Skeletal muscle satellite cell (primary cell): ENCODE measurements at regions not wholly inside any gene's neighbourhood (a gene's known extent, or its start where the extent isn't known, plus 50 kb on each side); places are given as distances from the start of the nearest gene placed in this dataset.

Experiments used
- H3K27me3 ChIP-seq: 2 replicates; pipeline ENCODE4 v1.7.0; 2013; ENCODE audit warnings: low read length; ENCODE audit not compliant: control insufficient read depth, insufficient read depth
- H3K36me3 ChIP-seq: 2 replicates; pipeline ENCODE4 v1.7.0; 2013; ENCODE audit warnings: mild to moderate bottlenecking, control low read depth, low read length; ENCODE audit not compliant: insufficient read depth
- H3K4me1 ChIP-seq: 2 replicates; pipeline ENCODE4 v1.7.0; 2013; ENCODE audit warnings: low read length; ENCODE audit not compliant: control insufficient read depth, insufficient read depth
- H3K4me2 ChIP-seq: 2 replicates; pipeline ENCODE4 v1.7.0; 2013; ENCODE audit warnings: mild to moderate bottlenecking, low read length
- H3K4me3 ChIP-seq: 2 replicates; pipeline ENCODE4 v1.7.0; 2013; ENCODE audit warnings: low read length
- H3K9ac ChIP-seq: 2 replicates; pipeline ENCODE4 v1.7.0; 2013; ENCODE audit warnings: mild to moderate bottlenecking, low read depth, low read length, moderate library complexity
- H3K9me3 ChIP-seq: replicated peaks from 2 replicates; pipeline ENCODE4 v1.7.0; 2013; ENCODE audit warnings: mild to moderate bottlenecking, control low read depth, low read length

DNA sequence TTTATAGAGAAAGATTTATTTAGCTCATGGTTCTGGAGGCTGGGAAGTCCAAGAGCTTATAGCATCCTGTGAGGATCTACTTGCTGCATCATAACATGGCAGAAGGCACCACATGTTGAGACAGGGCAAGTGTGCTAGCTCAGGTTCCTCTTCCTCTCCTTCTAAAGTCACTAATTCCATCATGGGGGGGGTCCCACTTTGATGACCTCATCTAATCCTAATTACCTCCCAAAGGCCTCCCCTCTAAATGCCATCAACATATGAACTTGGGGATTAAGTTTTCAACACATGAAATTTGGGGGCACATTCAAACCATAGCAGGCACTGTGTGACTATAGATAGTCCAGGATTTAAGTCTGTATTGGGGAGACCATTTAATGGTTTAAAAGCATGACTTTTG, 297.1 kb upstream of the ROPN1 start:
- H3K36me3 ChIP-seq: no peaks in the 10 kb centered on the region

DNA sequence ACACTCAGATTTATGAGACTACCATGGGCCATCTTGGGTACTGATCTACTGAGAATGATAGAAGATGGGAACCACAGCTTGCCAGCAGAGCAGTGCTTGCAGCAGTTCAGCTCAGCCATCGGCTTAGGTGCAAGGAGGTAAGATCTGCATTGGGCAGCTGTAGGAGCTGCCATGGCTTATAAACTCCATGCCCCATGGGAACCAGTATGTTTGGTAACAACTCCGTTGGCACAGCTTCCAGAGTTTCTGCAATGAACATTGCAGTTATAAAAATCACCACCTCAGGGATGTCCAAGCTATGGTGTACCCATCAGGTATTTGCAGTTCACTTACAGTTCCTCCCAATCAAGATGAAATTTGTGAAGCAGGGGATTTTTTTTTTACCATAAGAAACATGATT, 299.1 kb upstream of the ROPN1 start:
- Histone ChIP-seq H3K36me3 (no peaks in the 10 kb centered on the region), H3K4me1 (no peaks in the 10 kb centered on the region), H3K27me3 (peaks cover 7% of the 10 kb centered on the region), H3K9me3 (no peaks in the 10 kb centered on the region), H3K9ac (no peak overlapping the region), H3K4me3 (no peak overlapping the region), H3K4me2 (no peak overlapping the region)

More for the DNA sequence above, 297.1 kb upstream of the ROPN1 start:
- H3K9me3 ChIP-seq: no peaks in the 10 kb centered on the region
- H3K9ac ChIP-seq: no peak overlapping the region
- no peak overlapping the region for H3K4me3 ChIP-seq
- no peak overlapping the region for H3K4me2 ChIP-seq
- H3K27me3 ChIP-seq: peaks cover 13% of the 10 kb centered on the region
- H3K4me1 ChIP-seq: no peaks in the 10 kb centered on the region

DNA sequence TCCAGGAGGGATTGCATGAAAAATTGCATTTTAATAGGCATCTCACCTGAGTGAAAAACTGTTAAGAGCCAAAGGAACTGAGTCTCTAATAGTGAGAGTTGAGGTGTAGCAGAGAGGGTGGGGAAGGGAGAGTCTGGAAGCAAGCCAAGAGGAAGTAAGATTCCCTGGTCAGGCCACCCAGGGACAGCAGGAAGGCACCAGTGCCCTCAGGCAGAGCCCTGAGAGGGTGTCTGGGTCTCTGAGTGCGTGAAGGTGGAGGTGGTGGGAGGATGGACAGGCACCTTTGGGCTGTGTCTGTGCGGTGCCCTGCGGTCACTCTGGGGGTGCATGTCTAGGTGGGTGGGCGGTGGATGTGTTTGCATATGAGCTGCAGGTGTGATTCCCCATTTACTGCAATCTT, 300.4 kb upstream of the ROPN1 start:
- Histone ChIP-seq H3K27me3 (peaks cover 11% of the 10 kb centered on the region), H3K9me3 (no peaks in the 10 kb centered on the region), H3K36me3 (no peaks in the 10 kb centered on the region), H3K9ac (no peak overlapping the region), H3K4me2 (no peak overlapping the region), H3K4me1 (no peaks in the 10 kb centered on the region), H3K4me3 (no peak overlapping the region)

- Histone ChIP-seq H3K27me3 (peaks cover 18% of the 10 kb centered on the region), H3K4me1 (peaks cover under 1% of the 10 kb centered on the region), H3K36me3 (no peaks in the 10 kb centered on the region), H3K4me2 (no peak overlapping the region), H3K9me3 (no peaks in the 10 kb centered on the region), H3K9ac (no peak overlapping the region), H3K4me3 (no peak overlapping the region)
These were observed 301.7 kb upstream of the ROPN1 start for GRCh38 chr3:124293584-124293983.

- no peak overlapping the region for H3K4me2 ChIP-seq
These were observed 303.4 kb upstream of the ROPN1 start for GRCh38 chr3:124295362-124295761.

GRCh38 chr3:124296406-124296805, 304.5 kb upstream of the ROPN1 start:
- H3K4me1 ChIP-seq: peaks cover 3% of the 10 kb centered on the region
- no peak overlapping the region for H3K4me2 ChIP-seq
- no peak overlapping the region for H3K4me3 ChIP-seq
- H3K9me3 ChIP-seq: no peaks in the 10 kb centered on the region
- peaks cover 18% of the 10 kb centered on the region for H3K27me3 ChIP-seq
- H3K9ac ChIP-seq: no peak overlapping the region
- H3K36me3 ChIP-seq: no peaks in the 10 kb centered on the region

More at GRCh38 chr3:124295362-124295761, 303.4 kb upstream of the ROPN1 start:
- H3K9ac ChIP-seq: no peak overlapping the region
- no peaks in the 10 kb centered on the region for H3K9me3 ChIP-seq
- peaks cover 3% of the 10 kb centered on the region for H3K4me1 ChIP-seq
- H3K4me3 ChIP-seq: no peak overlapping the region
- no peaks in the 10 kb centered on the region for H3K36me3 ChIP-seq
- peaks cover 20% of the 10 kb centered on the region for H3K27me3 ChIP-seq

GRCh38 chr3:124297062-124297980, 305.4 kb upstream of the ROPN1 start:
- H3K27me3 ChIP-seq: peaks cover 14% of the 10 kb centered on the region
- peaks cover 3% of the 10 kb centered on the region for H3K4me1 ChIP-seq
- no peak overlapping the region for H3K4me3 ChIP-seq
- H3K4me2 ChIP-seq: no peak overlapping the region
- no peak overlapping the region for H3K9ac ChIP-seq
- no peaks in the 10 kb centered on the region for H3K36me3 ChIP-seq
- H3K9me3 ChIP-seq: no peaks in the 10 kb centered on the region

- H3K4me1 ChIP-seq: peaks cover 3% of the 10 kb centered on the region
- no peaks in the 10 kb centered on the region for H3K9me3 ChIP-seq
- no peak overlapping the region for H3K9ac ChIP-seq
- peaks cover 14% of the 10 kb centered on the region for H3K27me3 ChIP-seq
- H3K4me3 ChIP-seq: no peak overlapping the region
- no peak overlapping the region for H3K4me2 ChIP-seq
- H3K36me3 ChIP-seq: no peaks in the 10 kb centered on the region
These were observed 306.4 kb upstream of the ROPN1 start for GRCh38 chr3:124298301-124298700.

GRCh38 chr3:124298951-124299350, 307.0 kb upstream of the ROPN1 start:
- peaks cover 14% of the 10 kb centered on the region for H3K27me3 ChIP-seq
- H3K9ac ChIP-seq: no peak overlapping the region
- no peaks in the 10 kb centered on the region for H3K36me3 ChIP-seq
- H3K4me1 ChIP-seq: peaks cover 3% of the 10 kb centered on the region
- no peak overlapping the region for H3K4me3 ChIP-seq
- H3K4me2 ChIP-seq: no peak overlapping the region
- H3K9me3 ChIP-seq: no peaks in the 10 kb centered on the region

- no peak overlapping the region for H3K4me3 ChIP-seq
- H3K4me2 ChIP-seq: no peak overlapping the region
- no peak overlapping the region for H3K9ac ChIP-seq
- H3K36me3 ChIP-seq: no peaks in the 10 kb centered on the region
- H3K4me1 ChIP-seq: peaks cover 3% of the 10 kb centered on the region
- peaks cover 14% of the 10 kb centered on the region for H3K27me3 ChIP-seq
- H3K9me3 ChIP-seq: no peaks in the 10 kb centered on the region
These were observed 307.9 kb upstream of the ROPN1 start for GRCh38 chr3:124299831-124300230.

DNA sequence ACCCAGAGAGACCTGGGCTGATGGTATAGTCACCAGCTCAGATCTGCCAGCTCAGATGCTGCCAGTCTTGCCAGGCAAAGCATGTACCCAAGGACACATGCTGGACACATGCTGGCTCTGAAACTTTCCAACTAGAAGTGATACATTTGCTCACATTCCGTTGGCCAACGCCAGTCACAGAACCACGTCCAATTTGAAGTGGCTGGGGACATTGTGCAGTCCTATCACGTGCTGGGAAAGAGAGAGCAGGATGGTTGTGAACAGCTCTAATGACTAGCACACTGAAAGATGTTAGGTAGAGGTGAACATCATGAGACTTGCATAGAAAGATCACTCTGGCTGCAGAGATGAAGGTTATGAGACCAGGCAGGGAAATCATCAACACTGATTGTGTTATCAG, 308.5 kb upstream of the ROPN1 start:
- no peaks in the 10 kb centered on the region for H3K36me3 ChIP-seq
- no peak overlapping the region for H3K4me2 ChIP-seq

More for the DNA sequence above, 308.5 kb upstream of the ROPN1 start:
- no peak overlapping the region for H3K4me3 ChIP-seq
- H3K9me3 ChIP-seq: no peaks in the 10 kb centered on the region
- H3K27me3 ChIP-seq: peaks cover 14% of the 10 kb centered on the region
- H3K9ac ChIP-seq: no peak overlapping the region
- H3K4me1 ChIP-seq: peaks cover 3% of the 10 kb centered on the region
